Osteoblast (primary cell): ENCODE measurements at regions not wholly inside any gene's neighbourhood (a gene's known extent, or its start where the extent isn't known, plus 50 kb on each side); places are given as distances from the start of the nearest gene placed in this dataset.
A peak's percentile ranks its signal among the peaks of the same experiment; 100 is the strongest.

Experiments used
- DNase-seq: peaks from one replicate; pipeline ENCODE4 v3.0.0; 2011; ENCODE audit warnings: low spot score, mixed read lengths; ENCODE audit not compliant: insufficient read length; ENCODE audit errors: missing footprints
- H2AFZ ChIP-seq: 2 replicates; pipeline ENCODE4 v1.6.0; 2011; ENCODE audit warnings: mild to moderate bottlenecking, low read length
- H3K27ac ChIP-seq: 2 replicates; pipeline ENCODE4 v1.5.1; 2011; ENCODE audit warnings: mild to moderate bottlenecking, low read depth, low read length, moderate library complexity
- H3K27me3 ChIP-seq: 2 replicates; pipeline ENCODE4 v1.6.0; 2012; ENCODE audit warnings: mild to moderate bottlenecking, control low read depth, inconsistent platforms, low read length, moderate library complexity; ENCODE audit not compliant: insufficient read depth
- H3K36me3 ChIP-seq: 2 replicates; pipeline ENCODE4 v1.5.1; 2011; ENCODE audit warnings: mild to moderate bottlenecking, low read length, control low read depth, moderate library complexity; ENCODE audit not compliant: insufficient read depth
- H3K4me1 ChIP-seq: 2 replicates; pipeline ENCODE4 v1.5.1; 2011; ENCODE audit warnings: mild to moderate bottlenecking, low read length, control low read depth, moderate library complexity; ENCODE audit not compliant: insufficient read depth
- H3K4me2 ChIP-seq: 2 replicates; pipeline ENCODE4 v1.6.0; 2011; ENCODE audit warnings: mild to moderate bottlenecking, low read length; ENCODE audit not compliant: insufficient read depth
- H3K4me3 ChIP-seq: fragments of 200-600 bp; sonication (generic); 3 replicates; pipeline ENCODE4 v1.5.1; 2012; ENCODE audit warnings: mild to moderate bottlenecking, low read length, inconsistent platforms; ENCODE audit not compliant: insufficient read depth
- H3K79me2 ChIP-seq: 2 replicates; pipeline ENCODE4 v1.6.0; 2012; ENCODE audit warnings: mild to moderate bottlenecking, low read length, control low read depth, inconsistent platforms; ENCODE audit not compliant: insufficient read depth
- H3K9me3 ChIP-seq: 2 replicates; pipeline ENCODE4 v1.5.1; 2011; ENCODE audit warnings: low read depth, low read length, control low read depth
- H4K20me1 ChIP-seq: 2 replicates; pipeline ENCODE4 v1.6.0; 2012; ENCODE audit warnings: mild to moderate bottlenecking, low read length, control low read depth; ENCODE audit not compliant: insufficient read depth
- CTCF ChIP-seq: IDR thresholded peaks from 2 replicates; pipeline ENCODE4 v1.5.1; 2011; ENCODE audit warnings: mild to moderate bottlenecking, low read depth, low read length, moderate library complexity; ENCODE audit errors: extremely low read depth

- H3K4me3 ChIP-seq: no peak overlapping the region
- H3K79me2 ChIP-seq: no peaks in the 10 kb centered on the region
- no peaks in the 10 kb centered on the region for H3K27me3 ChIP-seq
- TF ChIP-seq CTCF: no peak
- no peaks in the 10 kb centered on the region for H3K36me3 ChIP-seq
- no peaks in the 10 kb centered on the region for H4K20me1 ChIP-seq
- H3K9me3 ChIP-seq: no peaks in the 10 kb centered on the region
- H3K4me1 ChIP-seq: no peaks in the 10 kb centered on the region
- no peak overlapping the region for H2AFZ ChIP-seq
- no peak overlapping the region for H3K27ac ChIP-seq
- DNase-seq: peak; percentile 51
- H3K4me2 ChIP-seq: no peak overlapping the region
Observed at GRCh38 chr7:91796122-91796521, 84.4 kb downstream of the MTERF1 start.

- no peak for TF ChIP-seq CTCF
- H2AFZ ChIP-seq: no peak overlapping the region
- H3K4me1 ChIP-seq: no peaks in the 10 kb centered on the region
- H3K36me3 ChIP-seq: no peaks in the 10 kb centered on the region
- H3K9me3 ChIP-seq: no peaks in the 10 kb centered on the region
- no peaks in the 10 kb centered on the region for H3K27me3 ChIP-seq
- H3K4me3 ChIP-seq: no peak overlapping the region
- no peak for DNase-seq
- H3K4me2 ChIP-seq: no peak overlapping the region
- no peaks in the 10 kb centered on the region for H4K20me1 ChIP-seq
- H3K27ac ChIP-seq: no peak overlapping the region
- H3K79me2 ChIP-seq: no peaks in the 10 kb centered on the region
Observed at GRCh38 chr7:91798425-91798824, 82.1 kb downstream of the MTERF1 start.

- H4K20me1 ChIP-seq: no peaks in the 10 kb centered on the region
- no peak overlapping the region for H3K27ac ChIP-seq
- H3K79me2 ChIP-seq: no peaks in the 10 kb centered on the region
- no peak overlapping the region for H2AFZ ChIP-seq
- no peaks in the 10 kb centered on the region for H3K4me1 ChIP-seq
- H3K9me3 ChIP-seq: no peaks in the 10 kb centered on the region
- no peak overlapping the region for H3K4me2 ChIP-seq
- no peaks in the 10 kb centered on the region for H3K27me3 ChIP-seq
- H3K36me3 ChIP-seq: no peaks in the 10 kb centered on the region
- no peak for TF ChIP-seq CTCF
- no peak for DNase-seq
- no peak overlapping the region for H3K4me3 ChIP-seq
Observed at GRCh38 chr7:91800389-91800788, 80.1 kb downstream of the MTERF1 start.

GRCh38 chr7:91801331-91801983, 79.0 kb downstream of the MTERF1 start:
- Histone ChIP-seq H3K9me3 (no peaks in the 10 kb centered on the region), H3K4me1 (no peaks in the 10 kb centered on the region), H4K20me1 (no peaks in the 10 kb centered on the region), H3K79me2 (no peaks in the 10 kb centered on the region), H3K27me3 (no peaks in the 10 kb centered on the region), H3K27ac (no peak overlapping the region), H3K4me2 (no peak overlapping the region), H2AFZ (no peak overlapping the region), H3K4me3 (no peak overlapping the region), H3K36me3 (no peaks in the 10 kb centered on the region)
- no peak for DNase-seq
- TF ChIP-seq CTCF: no peak
